ENCODE measurements at regions not wholly inside any gene's neighbourhood (a gene's known extent, or its start where the extent isn't known, plus 50 kb on each side); places are given as distances from the start of the nearest gene placed in this dataset.
"Not testable (repeated sequence)": the region's sequence is repeated elsewhere in the genome, so short reads cannot be mapped to it uniquely, and the experiment has no call there.

DNA sequence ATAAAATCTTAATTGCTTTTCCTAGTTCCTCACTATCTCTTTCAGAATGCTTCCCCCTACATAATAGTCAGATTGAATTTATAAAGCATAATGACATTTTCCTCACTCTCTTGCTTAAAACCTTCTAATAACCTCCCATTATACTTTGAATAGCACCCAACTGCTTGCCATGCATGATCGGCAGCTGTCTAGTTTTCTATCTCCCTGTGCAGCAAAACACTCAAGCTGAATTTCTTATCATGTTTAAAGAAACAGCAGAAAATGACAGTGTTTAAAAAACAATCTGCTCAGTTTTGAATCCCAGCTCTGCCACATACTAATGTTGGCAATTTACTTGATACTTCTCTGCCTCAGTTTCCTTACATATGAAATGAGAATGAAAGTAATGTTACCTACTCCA, 947.1 kb upstream of the HS3ST1 start:
- no peak for DNase-seq (ENCODE audit: low spot score)
- in situ Hi-C loops (cut with HindIII; ENCODE audit: low sequenced_read_pairs), result no loop called here

DNA sequence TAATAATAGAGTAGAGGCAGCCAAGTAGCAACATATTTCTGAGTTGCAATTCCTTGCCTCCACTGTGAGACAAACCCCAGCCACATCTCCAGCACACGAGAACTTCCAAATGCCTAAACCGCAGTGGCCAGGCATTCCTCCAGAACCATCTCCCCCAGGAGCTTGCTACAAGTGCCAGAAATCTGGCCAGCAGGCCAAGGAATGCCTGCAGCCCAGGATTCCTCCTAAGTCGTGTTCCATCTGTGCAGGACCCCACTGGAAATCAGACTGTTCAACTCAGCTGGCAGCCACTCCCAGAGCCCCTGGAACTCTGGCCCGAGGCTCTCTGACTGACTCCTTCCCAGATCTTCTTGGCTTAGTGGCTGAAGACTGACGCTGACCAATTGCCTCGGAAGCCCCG, 937.2 kb upstream of the HS3ST1 start:
- DNase-seq (ENCODE audit: low spot score); in situ Hi-C loops (cut with HindIII; ENCODE audit: low sequenced_read_pairs): not testable (repeated sequence)

DNA sequence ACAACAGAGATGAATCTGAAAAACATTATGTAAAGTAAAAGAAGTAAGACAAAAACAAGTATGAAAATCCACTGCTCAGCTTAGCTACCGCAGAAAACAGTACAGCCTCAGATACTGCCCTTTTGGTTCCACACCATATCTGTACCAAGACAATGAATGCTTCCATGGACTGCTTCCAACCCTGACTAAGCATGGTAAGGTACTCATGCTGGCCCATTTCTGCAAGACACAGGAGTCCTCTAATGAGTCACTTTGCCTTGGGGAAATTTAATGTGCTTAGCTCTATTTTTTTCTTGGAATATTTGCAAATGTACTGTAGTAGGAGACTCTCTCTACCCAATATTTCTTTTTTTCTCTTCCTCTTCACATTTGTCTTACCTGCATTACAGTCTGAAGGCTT, 931.7 kb upstream of the HS3ST1 start:
- DNase-seq (ENCODE audit: low spot score), result no peak
- in situ Hi-C loops (cut with HindIII; ENCODE audit: low sequenced_read_pairs), result no loop called here

DNA sequence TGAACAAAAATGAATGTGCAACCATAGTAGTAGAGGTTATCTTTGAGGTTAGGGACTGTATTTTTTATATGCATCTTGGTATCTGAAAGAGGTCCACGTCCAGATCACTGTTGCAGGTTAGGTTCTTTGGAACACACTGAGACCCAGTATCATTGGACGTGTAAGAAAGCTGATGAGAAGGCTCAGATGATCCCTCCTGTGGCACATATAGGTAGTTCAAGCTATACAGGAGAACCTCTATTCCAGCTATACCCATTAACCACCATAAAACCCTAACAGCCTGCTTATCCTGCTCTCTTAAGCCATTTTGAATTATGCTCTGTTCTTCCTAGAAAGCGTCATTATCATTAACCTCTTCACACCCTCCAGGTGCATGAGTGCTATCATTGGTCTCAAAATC, 930.7 kb upstream of the HS3ST1 start:
- no peak for DNase-seq (ENCODE audit: low spot score)
- in situ Hi-C loops (cut with HindIII; ENCODE audit: low sequenced_read_pairs), result no loop called here

DNA sequence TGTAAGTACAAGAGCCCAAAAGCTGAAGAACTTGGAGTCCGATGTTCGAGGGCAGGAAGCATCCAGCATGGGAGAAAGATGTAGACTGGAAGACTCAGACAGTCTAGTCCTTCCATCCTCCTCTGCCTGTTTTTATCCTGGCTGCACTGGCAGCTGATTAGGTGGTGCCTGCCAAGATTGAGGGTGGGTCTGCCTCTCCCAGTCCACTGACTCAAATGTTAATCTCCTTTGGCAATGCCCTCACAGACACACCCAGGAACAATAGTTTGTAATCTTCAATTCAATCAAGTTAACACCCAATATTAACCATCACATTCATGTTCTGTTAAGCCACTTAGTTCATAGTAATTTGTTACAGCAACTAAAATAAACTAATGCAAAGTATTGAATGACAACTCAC, 904.4 kb upstream of the HS3ST1 start:
- in situ Hi-C loops (cut with HindIII; ENCODE audit: low sequenced_read_pairs); DNase-seq (ENCODE audit: low spot score): not testable (repeated sequence)

DNA sequence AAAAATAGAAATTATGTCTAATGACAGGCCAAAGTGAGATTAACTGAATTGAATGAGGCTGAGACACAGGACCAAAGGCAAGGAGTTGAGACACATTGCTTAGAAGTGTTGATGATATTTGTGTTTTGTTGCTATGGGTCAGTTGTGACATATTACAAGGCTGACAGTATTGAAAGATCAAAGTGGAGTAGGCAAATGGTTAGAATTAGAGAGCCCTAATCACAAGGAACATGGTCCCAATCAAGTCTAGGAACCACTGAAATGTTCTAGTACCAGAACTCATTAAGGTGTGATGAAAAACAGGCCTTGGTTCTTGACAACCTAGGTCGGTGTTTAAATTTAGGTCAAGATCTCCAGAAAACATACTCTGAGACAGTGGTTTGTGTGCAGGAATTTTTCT, 896.3 kb upstream of the HS3ST1 start:
- in situ Hi-C loops (cut with HindIII; ENCODE audit: low sequenced_read_pairs), result no loop called here
- no peak for DNase-seq (ENCODE audit: low spot score)

DNA sequence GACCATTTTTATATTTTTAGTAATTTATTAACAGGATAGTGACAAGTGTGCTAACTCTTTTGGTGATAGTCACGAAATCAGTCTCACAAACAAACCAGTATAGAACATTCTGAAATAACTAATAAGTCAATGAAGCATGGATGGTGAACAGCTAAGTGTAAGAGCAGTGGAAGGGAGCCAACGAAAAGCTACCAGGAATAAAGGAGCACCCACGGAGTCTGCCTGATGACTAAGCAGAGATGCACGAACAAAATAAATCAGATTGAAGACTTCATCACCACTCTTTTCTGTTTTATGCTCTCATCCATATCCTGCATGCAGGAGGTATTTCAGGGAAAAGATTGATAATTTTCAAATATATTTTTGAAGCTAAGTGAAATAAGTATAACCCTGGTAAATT, 891.1 kb upstream of the HS3ST1 start:
- no peak for DNase-seq (ENCODE audit: low spot score)
- in situ Hi-C loops (cut with HindIII; ENCODE audit: low sequenced_read_pairs), result no loop called here

DNA sequence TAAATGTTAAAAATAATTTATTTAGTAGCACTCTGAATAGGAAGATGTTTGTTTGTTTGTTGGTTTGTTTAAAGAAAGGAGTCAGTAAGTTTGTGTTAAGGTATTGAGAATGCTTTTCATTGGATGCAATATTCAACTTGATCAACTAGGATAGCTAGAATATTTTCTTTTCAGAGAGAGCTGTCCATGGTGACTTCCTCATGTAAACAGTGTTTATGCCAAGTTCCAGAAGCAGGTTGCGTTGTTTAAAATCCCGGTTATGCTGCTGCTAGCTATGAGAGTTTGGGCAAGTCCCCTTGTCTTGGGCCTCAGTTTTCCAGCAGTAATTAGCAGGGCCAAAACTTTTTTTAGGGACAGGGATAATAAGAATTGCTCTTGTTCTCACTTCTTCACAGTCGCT, 876.2 kb upstream of the HS3ST1 start:
- DNase-seq (ENCODE audit: low spot score), result no peak
- in situ Hi-C loops (cut with HindIII; ENCODE audit: low sequenced_read_pairs), result no loop called here

DNA sequence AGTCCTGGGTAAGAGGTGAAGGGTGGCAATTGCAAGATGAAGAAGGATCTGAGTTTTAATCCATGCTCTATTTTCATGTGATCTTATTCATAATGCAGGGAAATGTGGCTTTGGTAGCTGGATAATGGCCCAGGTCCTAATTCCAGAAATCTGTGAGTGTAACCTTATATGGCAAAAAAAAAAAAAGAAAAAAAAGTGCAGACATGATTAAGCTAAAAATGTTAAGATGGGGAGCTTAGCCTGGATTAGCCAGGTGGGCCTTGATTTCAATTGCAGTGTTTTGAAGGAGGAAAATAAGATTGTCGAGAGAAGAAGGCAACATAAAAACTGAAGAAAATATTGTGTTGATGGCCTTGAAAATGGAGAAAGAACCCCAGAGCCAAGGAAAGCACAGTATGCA, 867.7 kb upstream of the HS3ST1 start:
- in situ Hi-C loops (cut with HindIII; ENCODE audit: low sequenced_read_pairs), result no loop called here
- no peak for DNase-seq (ENCODE audit: low spot score)

DNA sequence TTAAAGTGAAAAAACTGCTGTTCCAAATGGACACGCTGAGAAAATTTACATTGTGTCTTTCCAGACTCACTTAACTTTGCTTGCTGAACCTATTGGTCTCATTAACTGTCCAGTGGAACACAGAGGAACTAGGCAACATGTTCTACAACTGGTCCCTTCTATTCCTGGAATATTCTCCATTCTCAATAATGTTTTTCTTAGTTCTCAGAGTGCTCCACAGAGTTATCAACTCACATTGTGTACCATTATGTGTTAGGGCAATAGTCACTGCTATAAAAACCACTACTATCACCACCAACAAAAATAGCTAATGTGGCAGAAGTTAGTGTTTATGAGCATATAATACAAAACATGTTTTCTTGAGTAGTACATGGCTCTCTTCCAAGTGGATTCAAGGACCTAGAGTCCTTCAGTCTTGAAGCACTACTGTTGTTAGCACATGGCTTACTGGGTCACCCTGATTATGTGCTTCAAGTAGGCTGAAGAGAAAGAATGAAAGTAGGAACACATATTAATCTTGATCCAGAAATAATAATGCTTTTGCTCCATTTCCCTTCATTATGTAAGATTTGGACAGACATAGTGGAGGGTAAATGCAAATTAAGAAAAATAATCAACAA, 865.3 kb upstream of the HS3ST1 start:
- no peak for DNase-seq (ENCODE audit: low spot score)
- in situ Hi-C loops (cut with HindIII; ENCODE audit: low sequenced_read_pairs), result no loop called here

DNA sequence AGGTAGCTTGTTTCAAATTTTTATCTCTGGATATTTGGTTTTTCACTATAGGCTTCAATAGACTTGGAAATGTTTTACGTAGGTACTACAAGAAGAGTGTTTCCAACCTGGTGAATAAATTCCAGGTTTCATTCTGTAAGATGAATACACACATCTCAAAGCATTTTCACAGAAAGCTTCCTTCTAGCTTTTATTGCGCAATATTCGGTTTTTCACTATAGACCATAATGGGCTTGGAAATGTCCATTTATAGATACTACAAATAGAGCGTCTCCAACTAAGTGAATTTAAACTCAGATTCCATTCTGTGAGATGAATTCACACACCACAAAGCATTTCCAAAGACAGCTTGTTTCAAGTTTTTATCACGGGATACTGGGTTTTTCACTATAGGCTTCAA, 857.7 kb upstream of the HS3ST1 start:
- DNase-seq (ENCODE audit: low spot score), result no peak
- in situ Hi-C loops (cut with HindIII; ENCODE audit: low sequenced_read_pairs), result no loop called here

DNA sequence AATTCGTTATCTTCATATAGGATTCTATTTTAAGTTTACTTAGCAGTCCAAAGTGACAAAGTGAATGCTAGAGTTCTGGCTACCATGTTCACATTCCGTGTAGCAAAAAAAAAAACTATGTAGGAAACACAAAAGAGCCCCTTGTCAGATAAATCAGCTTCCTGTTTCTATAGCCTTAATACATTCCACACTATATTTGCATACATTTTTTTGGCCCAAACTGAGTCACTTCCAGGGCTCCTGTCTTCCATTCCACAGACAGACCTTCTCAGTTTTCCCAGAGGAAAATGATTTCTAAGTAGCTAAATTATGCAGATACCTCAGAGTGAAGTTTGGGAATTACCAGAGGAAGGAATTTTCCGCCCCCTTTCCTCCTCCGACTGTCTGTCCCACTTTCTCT, 841.9 kb upstream of the HS3ST1 start:
- DNase-seq (ENCODE audit: low spot score), result no peak
- in situ Hi-C loops (cut with HindIII; ENCODE audit: low sequenced_read_pairs), result no loop called here

DNA sequence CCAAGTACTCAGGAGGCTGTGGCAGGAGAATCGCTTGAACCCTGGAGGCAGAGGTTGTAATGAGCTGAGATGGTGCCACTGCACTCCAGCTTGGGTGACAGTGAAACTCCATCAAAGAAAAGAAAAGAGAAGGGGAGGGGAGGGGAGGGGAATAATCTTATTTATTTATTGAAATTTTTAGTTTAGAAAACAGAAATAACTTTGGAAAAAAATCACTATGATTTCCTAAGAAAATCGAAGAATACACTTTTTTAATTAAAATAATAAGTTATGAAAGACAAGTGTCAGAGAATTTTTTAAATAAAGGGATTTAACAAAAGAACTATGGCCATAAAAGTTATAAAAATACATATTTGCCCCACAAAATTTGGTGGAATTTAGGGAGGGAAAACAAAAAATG, 836.9 kb upstream of the HS3ST1 start:
- DNase-seq (ENCODE audit: low spot score), result no peak
- in situ Hi-C loops (cut with HindIII; ENCODE audit: low sequenced_read_pairs), result no loop called here

DNA sequence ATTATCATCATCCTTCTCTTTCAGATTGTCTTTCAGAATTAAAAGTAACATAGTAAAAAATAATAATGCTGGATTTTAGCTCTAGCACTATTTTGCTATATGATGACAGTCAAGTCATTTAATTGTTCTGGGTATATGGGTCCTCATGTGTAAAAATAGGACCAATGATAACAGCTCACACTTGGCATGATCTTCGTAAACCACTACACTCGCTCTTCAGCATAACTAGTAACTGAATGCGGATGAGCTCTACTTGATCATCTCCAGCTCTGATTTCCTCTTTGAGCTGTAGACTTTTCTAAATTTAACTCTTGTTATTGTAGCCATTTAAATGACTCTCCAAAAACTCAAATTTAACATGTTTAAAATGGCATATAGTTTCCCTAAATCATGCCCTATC, 831.8 kb upstream of the HS3ST1 start:
- no peak for DNase-seq (ENCODE audit: low spot score)
- in situ Hi-C loops (cut with HindIII; ENCODE audit: low sequenced_read_pairs), result no loop called here

DNA sequence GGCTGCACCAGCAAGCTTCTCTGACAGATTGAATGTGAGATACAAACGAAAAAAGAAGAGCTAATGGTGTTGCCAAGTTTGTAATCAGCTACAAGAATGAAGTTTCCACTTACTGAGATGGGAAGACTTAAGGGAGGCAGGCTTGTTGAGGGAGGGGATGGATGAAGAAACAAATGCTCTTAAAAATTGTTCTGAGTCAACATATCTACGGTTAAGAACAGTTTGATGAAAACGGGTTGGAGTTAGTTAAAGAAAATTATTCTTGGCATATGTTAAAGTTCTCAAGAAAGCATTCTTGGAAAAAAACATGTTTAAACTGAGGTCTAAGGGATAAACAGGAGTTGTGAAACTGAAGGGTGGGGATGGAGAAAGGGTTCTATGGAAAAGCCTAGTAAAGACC, 816.3 kb upstream of the HS3ST1 start:
- in situ Hi-C loops (cut with HindIII; ENCODE audit: low sequenced_read_pairs), result no loop called here

DNA sequence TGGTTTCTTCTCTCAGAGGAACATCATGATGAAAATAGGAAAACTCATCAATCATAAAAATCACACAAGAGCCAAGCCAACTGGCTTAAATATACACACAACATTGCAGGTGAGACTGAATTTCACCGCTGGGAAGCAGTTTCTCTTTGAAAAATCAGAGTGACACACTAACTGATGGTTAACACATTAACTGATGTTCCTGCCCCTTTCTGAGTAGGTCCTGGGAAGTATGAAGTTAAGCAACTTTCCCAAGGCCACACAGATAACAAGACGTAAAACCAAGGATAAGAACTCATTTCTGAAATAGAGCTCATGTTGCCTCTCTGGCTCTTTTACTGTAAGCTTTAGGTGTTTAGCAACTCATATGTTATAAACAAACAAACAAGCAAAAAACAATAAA, 813.7 kb upstream of the HS3ST1 start:
- in situ Hi-C loops (cut with HindIII; ENCODE audit: low sequenced_read_pairs), result no loop called here

More for the DNA sequence above, 816.3 kb upstream of the HS3ST1 start:
- no peak for DNase-seq (ENCODE audit: low spot score)

DNA sequence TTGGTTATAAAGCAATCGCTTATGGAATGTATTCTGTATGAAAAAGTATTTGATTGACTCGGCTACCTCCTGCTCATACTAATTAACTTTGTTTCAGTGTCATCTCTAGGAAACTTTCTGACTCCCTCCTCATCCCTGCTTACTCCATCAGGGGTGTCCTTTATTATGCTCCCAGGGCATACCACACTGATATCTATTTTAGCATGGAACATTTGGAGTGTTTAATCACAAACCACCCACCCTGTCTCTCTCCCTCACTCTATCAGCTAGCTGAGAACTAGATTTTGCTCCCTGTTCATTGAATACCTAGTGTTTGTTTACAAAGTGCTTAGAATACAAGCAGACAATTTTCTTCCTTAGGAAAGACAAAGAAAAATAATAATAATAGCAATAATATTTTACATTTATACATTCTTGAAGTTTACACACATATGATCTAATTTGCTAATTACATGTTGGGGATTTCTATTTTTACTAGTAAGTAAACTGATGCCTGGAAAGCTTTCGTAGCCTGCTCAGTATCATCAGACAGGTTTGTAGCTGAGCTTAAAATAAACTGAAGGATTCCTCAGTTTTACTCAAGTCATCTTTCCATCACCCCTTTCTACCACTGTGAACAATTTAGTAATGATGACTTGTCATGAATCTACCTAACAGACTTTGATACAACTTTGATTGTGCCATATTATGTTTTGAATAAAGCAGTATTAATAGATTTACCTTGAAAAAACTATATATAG, 811.4 kb upstream of the HS3ST1 start:
- DNase-seq (ENCODE audit: low spot score), result no peak
- in situ Hi-C loops (cut with HindIII; ENCODE audit: low sequenced_read_pairs), result no loop called here

More for the DNA sequence above, 813.7 kb upstream of the HS3ST1 start:
- no peak for DNase-seq (ENCODE audit: low spot score)

DNA sequence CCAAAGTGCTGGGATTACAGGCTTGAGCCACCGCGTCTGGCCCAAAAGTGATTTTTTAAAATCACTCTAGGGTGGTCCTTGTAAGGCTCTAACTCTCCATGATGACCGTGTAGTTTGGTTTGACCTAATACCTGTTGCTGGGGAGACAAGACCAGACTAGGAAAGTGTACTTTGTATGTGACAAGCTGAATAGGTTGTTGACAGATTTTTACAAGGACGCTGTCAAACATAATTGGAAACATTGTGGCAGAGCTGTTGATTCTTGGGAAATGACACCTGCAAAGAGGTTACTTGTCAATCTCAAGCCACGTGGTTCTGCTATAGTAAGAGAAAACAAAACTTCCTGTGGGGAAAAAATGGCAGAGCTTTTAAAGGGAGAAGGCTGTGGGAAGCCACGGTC, 802.4 kb upstream of the HS3ST1 start:
- no peak for DNase-seq (ENCODE audit: low spot score)
- in situ Hi-C loops (cut with HindIII; ENCODE audit: low sequenced_read_pairs), result no loop called here

DNA sequence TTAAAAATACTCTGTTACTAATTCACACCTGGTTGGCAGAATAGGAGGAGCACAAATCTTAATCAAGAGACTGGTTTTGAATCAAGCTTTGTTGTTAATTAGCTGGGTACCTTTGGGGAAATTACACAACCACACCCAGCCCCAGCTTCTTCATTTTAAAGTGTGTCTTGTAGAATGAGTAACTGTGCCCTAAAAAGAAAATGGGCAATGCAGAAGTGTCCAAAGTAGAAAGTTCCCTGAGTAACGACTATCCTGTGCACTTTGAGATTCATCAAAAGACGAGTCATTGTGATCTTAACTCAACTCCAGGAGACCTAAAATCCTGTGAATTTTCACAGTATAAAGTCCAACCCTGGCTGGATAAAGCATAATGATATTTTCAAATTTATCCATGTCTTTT, 792.3 kb upstream of the HS3ST1 start:
- in situ Hi-C loops (cut with HindIII; ENCODE audit: low sequenced_read_pairs), result no loop called here
- DNase-seq (ENCODE audit: low spot score), result no peak

DNA sequence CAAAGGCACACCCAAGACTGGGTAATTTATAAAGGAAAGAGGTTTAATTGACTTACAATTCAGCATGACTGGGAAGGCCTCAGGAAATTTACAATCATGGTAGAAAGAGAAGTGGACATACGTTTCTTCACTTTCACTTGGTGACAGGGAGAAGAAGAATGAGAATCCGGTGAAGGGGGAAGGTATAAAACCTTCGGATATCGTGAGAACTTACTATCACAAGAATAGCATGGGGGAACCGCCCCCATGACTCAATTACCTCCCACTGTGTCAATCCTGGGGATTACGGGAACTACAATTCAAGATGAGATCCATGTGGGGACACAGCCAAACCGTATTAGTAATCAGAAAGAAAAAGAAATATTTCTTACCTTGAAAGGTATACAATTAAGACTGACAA, 782.9 kb upstream of the HS3ST1 start:
- DNase-seq (ENCODE audit: low spot score), result no peak
- in situ Hi-C loops (cut with HindIII; ENCODE audit: low sequenced_read_pairs), result no loop called here

DNA sequence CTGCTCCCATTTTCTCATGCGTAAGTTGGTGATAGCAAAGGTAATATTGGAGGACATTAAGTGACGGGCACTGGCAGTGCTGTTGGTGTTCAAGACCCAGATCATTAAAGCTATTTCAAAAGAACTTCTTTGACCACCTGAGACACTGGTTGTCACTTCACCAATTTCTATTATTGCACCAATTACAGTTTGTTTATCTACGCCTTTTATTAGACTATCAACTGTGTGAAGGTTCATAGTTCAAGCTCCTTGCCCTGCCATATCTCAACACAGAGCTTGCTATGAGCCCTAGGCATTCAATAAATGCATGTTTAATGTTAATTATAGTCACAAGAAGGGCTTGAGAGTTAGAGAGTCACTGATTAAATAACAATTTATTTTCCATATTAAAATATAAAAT, 778.7 kb upstream of the HS3ST1 start:
- in situ Hi-C loops (cut with HindIII; ENCODE audit: low sequenced_read_pairs), result no loop called here
- DNase-seq (ENCODE audit: low spot score), result no peak

Data from G401 (cell line).